ENCODE measurements at regions not wholly inside any gene's neighbourhood (a gene's known extent, or its start where the extent isn't known, plus 50 kb on each side); places are given as distances from the start of the nearest gene placed in this dataset.

DNA sequence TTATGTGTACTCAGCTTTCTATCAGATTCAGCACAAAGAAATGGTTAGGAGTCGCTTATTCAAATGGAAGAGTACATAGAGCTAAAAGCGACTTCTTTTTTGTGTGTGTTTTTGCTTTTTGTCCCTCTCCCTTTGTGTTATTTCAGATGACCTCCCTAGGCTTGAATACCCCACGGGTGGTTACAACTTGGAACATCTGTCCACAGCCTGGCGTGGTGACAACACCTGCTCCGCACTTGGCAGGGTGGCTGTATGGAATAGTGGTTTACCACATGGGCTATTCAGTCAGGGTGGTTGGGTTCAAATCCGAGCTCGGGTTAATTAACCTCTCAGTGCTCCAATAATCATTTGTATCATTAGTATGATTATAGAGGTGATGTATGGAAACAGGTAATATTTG, 151.6 kb upstream of the FREM2 start:
- TF ChIP-seq, protein P1, sequence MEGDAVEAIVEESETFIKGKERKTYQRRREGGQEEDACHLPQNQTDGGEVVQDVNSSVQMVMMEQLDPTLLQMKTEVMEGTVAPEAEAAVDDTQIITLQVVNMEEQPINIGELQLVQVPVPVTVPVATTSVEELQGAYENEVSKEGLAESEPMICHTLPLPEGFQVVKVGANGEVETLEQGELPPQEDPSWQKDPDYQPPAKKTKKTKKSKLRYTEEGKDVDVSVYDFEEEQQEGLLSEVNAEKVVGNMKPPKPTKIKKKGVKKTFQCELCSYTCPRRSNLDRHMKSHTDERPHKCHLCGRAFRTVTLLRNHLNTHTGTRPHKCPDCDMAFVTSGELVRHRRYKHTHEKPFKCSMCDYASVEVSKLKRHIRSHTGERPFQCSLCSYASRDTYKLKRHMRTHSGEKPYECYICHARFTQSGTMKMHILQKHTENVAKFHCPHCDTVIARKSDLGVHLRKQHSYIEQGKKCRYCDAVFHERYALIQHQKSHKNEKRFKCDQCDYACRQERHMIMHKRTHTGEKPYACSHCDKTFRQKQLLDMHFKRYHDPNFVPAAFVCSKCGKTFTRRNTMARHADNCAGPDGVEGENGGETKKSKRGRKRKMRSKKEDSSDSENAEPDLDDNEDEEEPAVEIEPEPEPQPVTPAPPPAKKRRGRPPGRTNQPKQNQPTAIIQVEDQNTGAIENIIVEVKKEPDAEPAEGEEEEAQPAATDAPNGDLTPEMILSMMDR (IDR thresholded peaks at IDR 0.05): no peak
- TF ChIP-seq POLR2A (IDR thresholded peaks at IDR 0.05): no peak
- TF ChIP-seq EP300 (IDR thresholded peaks at IDR 0.05): no peak
